ENCODE measurements at regions not wholly inside any gene's neighbourhood (a gene's known extent, or its start where the extent isn't known, plus 50 kb on each side); places are given as distances from the start of the nearest gene placed in this dataset.

- H3K9ac ChIP-seq (ENCODE audit: insufficient read depth in 1 of 2, low read depth in 2 of 2, low read length in 2 of 2), result no peak overlapping the region
- CTCF ChIA-PET (ENCODE audit: low intra/inter-chr PET ratio), result no interaction called here
- in situ Hi-C loops (cut with MboI), result no loop called here
- TF ChIP-seq BACH1 (tag; IDR thresholded peaks at IDR 0.05), result no peak
- no peak for TF ChIP-seq ARID3A (IDR thresholded peaks at IDR 0.05; ENCODE audit: borderline replicate concordance, low read depth, low read length)
- TF ChIP-seq C11orf30 (IDR thresholded peaks at IDR 0.05; ENCODE audit: low read depth), result no peak
- no peak for TF ChIP-seq FOXK1 (CRISPR knock-in tag; IDR thresholded peaks at IDR 0.05; ENCODE audit: borderline replicate concordance)
- no peak for TF ChIP-seq RHOXF2B (CRISPR knock-in tag; conservative IDR thresholded peaks at IDR 0.05)
- TF ChIP-seq MLLT1 (IDR thresholded peaks at IDR 0.05), result no peak
- no peak for TF ChIP-seq KDM5B (IDR thresholded peaks at IDR 0.05; ENCODE audit: insufficient replicate concordance, low read depth, low read length)
- no peak for TF ChIP-seq TRIM28 (IDR thresholded peaks at IDR 0.05)
- TF ChIP-seq KLF10 (CRISPR knock-in tag; IDR thresholded peaks at IDR 0.05), result no peak
- TF ChIP-seq MEF2D (tag; conservative IDR thresholded peaks at IDR 0.05; ENCODE audit: low read depth), result no peak
- no peak for TF ChIP-seq PHB2 (IDR thresholded peaks at IDR 0.05; ENCODE audit: low read depth)
- no peak for TF ChIP-seq IRF1 (CRISPR knock-in tag; IDR thresholded peaks at IDR 0.05; ENCODE audit: borderline replicate concordance)
- no peak for TF ChIP-seq ZNF146 (CRISPR knock-in tag; IDR thresholded peaks at IDR 0.05; ENCODE audit: unreplicated experiment)
- no peak for TF ChIP-seq ZFPM2 (CRISPR knock-in tag; IDR thresholded peaks at IDR 0.05)
- no peak for TF ChIP-seq ZNF609 (CRISPR knock-in tag; IDR thresholded peaks at IDR 0.05; ENCODE audit: borderline replicate concordance)
- TF ChIP-seq CHCHD3 (CRISPR knock-in tag; IDR thresholded peaks at IDR 0.05), result no peak
These were observed 459.7 kb downstream of the HINT1 start for GRCh38 chr5:130705368-130705767.

More at GRCh38 chr5:130705368-130705767, 459.7 kb downstream of the HINT1 start:
- POLR2A ChIA-PET, result no interaction called here
- FAIRE-seq, result no peak
- Histone ChIP-seq H3K4me3 (no peak overlapping the region), H3K9me1 (ENCODE audit: control insufficient read depth, insufficient read depth, low read length) (no peaks in the 10 kb centered on the region), H2AFZ (ENCODE audit: low read depth, low read length) (no peak overlapping the region), H3K4me1 (replicated peaks in 1 of 2; ENCODE audit: control insufficient read depth in 2 of 2, insufficient read depth in 2 of 2, low read length in 2 of 2) (no peaks in the 10 kb centered on the region), H3K36me3 (ENCODE audit: control insufficient read depth, insufficient read depth, low read length) (no peaks in the 10 kb centered on the region), H3K9me3 (replicated peaks; ENCODE audit: control insufficient read depth, insufficient read depth, low read depth, low read length) (no peaks in the 10 kb centered on the region), H3K79me2 (ENCODE audit: control insufficient read depth, insufficient read depth, low read length) (no peaks in the 10 kb centered on the region), H3K4me2 (ENCODE audit: insufficient read depth, low read length) (no peak overlapping the region), H3K27me3 (ENCODE audit: control insufficient read depth in 2 of 2, insufficient read depth in 2 of 2, low read length in 2 of 2) (no peaks in the 10 kb centered on the region), H3K27ac (ENCODE audit: extremely low read depth, low read depth, low read length) (no peak overlapping the region), H4K20me1 (replicated peaks; ENCODE audit: control insufficient read depth, insufficient read depth, low read length) (no peaks in the 10 kb centered on the region)
- no peak for ATAC-seq
- 0% methylated on average over 2 of the region's 2 CpGs for WGBS (ENCODE audit: insufficient coverage, low coverage, missing lambda C conversion rate)
- no peak for DNase-seq (ENCODE audit: extremely low read depth in 1 of 4, low spot score in 3 of 4)
- no TSS peak for BruUV-seq (replicated peaks)
- intact Hi-C loops (cut with micrococcal nuclease), result no loop called here
